CD8-positive, alpha-beta memory T cell (primary cell): ENCODE measurements at regions not wholly inside any gene's neighbourhood (a gene's known extent, or its start where the extent isn't known, plus 50 kb on each side); places are given as distances from the start of the nearest gene placed in this dataset.

ENCODE experiments used
- CTCF ChIA-PET: fragments of 350-600 bp; sonication (Branson Sonifier 250); formaldehyde crosslinking; loops from one replicate; lab custom pipeline; 2021; ENCODE audit warnings: antibody characterized with exemption; lab: Charles Lee
- POLR2A ChIA-PET: fragments of 350-600 bp; sonication (Branson Sonifier 250); formaldehyde crosslinking; loops from one replicate; lab custom pipeline; 2021; ENCODE audit warnings: antibody characterized with exemption; lab: Charles Lee
- DNase-seq, 5 donors: peaks; one replicate each; pipeline versions ENCODE4 v3.0.0 to v3.0.0-alpha.2; 2020 to 2022; ENCODE audit warnings: mixed read lengths in 1 of 5
- H3K27ac ChIP-seq: one replicate; pipeline ENCODE4 v1.7.0; 2013; ENCODE audit warnings: low read depth, mild to moderate bottlenecking, low read length, moderate library complexity
- H3K27me3 ChIP-seq: 2 replicates; pipeline ENCODE4 v1.7.0; 2013; ENCODE audit warnings: low read length, mild to moderate bottlenecking; ENCODE audit not compliant: insufficient read depth, poor library complexity, severe bottlenecking
- H3K36me3 ChIP-seq: 2 replicates; pipeline ENCODE4 v1.7.0; 2013; ENCODE audit warnings: mild to moderate bottlenecking, low read length, moderate library complexity; ENCODE audit not compliant: insufficient read depth
- H3K4me1 ChIP-seq: 2 replicates; pipeline ENCODE4 v1.7.0; 2013; ENCODE audit warnings: mild to moderate bottlenecking, low read length, moderate library complexity; ENCODE audit not compliant: insufficient read depth
- H3K4me3 ChIP-seq: 2 replicates; pipeline ENCODE4 v1.7.0; 2013; ENCODE audit warnings: mild to moderate bottlenecking, low read length
- H3K9me3 ChIP-seq: 2 replicates; pipeline ENCODE4 v1.7.0; 2013; ENCODE audit warnings: mild to moderate bottlenecking, low read length
- H3K27ac Mint-ChIP-seq, 8 donors: one replicate each; pipeline ENCODE4 v1.8.0; 2020 to 2021; ENCODE audit warnings: mixed read lengths in 8 of 8, mild to moderate bottlenecking in 6 of 8, inconsistent platforms in 3 of 8, moderate library complexity in 3 of 8
- H3K27me3 Mint-ChIP-seq, 2 donors: one replicate each; pipeline ENCODE4 v1.8.0; 2020 to 2021; ENCODE audit warnings: mixed read lengths in 2 of 2, mild to moderate bottlenecking in 1 of 2, moderate library complexity in 1 of 2
- H3K36me3 Mint-ChIP-seq, 3 donors: one replicate each; pipeline ENCODE4 v1.8.0; 2020 to 2021; ENCODE audit warnings: mixed read lengths in 3 of 3, inconsistent platforms in 1 of 3, mild to moderate bottlenecking in 1 of 3
- H3K4me1 Mint-ChIP-seq, 3 donors: one replicate each; pipeline ENCODE4 v1.8.0; 2020 to 2021; ENCODE audit warnings: mixed read lengths in 3 of 3, inconsistent platforms in 1 of 3, mild to moderate bottlenecking in 1 of 3
- H3K4me3 Mint-ChIP-seq, 7 donors: one replicate each; pipeline ENCODE4 v1.8.0; 2020 to 2021; ENCODE audit warnings: mixed read lengths in 7 of 7, mild to moderate bottlenecking in 6 of 7, moderate library complexity in 4 of 7, inconsistent platforms in 2 of 7
- H3K9me3 Mint-ChIP-seq, 5 donors: one replicate each; pipeline ENCODE4 v1.8.0; 2020 to 2022; ENCODE audit warnings: mixed read lengths in 5 of 5, mild to moderate bottlenecking in 3 of 5, moderate library complexity in 2 of 5, inconsistent platforms in 1 of 5

- Histone ChIP-seq H3K9me3 (no peaks in the 10 kb centered on the region), H3K36me3 (no peaks in the 10 kb centered on the region), H3K4me1 (no peaks in the 10 kb centered on the region), H3K27ac (no peak overlapping the region), H3K27me3 (no peaks in the 10 kb centered on the region), H3K4me3 (no peak overlapping the region)
- ChIA-PET POLR2A (no interaction called here), CTCF (no interaction called here)
- Mint-ChIP-seq H3K9me3 (peaks cover 0 to 4% (median 3%) of the 10 kb centered on the region in 5 donors), H3K4me1 (no peaks in the 10 kb centered on the region), H3K4me3 (no peak overlapping the region), H3K27me3 (no peaks in the 10 kb centered on the region), H3K36me3 (no peaks in the 10 kb centered on the region), H3K27ac (no peak overlapping the region)
- DNase-seq = no peak
Observed at GRCh38 chr12:24071842-24072241, 122.4 kb upstream of the SOX5 start.

GRCh38 chr12:24069532-24070395, 120.3 kb upstream of the SOX5 start:
- no peak overlapping the region for H3K4me3 ChIP-seq
- no peaks in the 10 kb centered on the region for H3K27me3 Mint-ChIP-seq
- H3K9me3 ChIP-seq = no peaks in the 10 kb centered on the region
- no peaks in the 10 kb centered on the region for H3K36me3 ChIP-seq
- peaks cover 0 to 3% (median 0%) of the 10 kb centered on the region in 5 donors for H3K9me3 Mint-ChIP-seq
- DNase-seq = no peak
- no peaks in the 10 kb centered on the region for H3K27me3 ChIP-seq
- CTCF ChIA-PET = no interaction called here
- H3K4me1 Mint-ChIP-seq = no peaks in the 10 kb centered on the region
- no peak overlapping the region for H3K27ac Mint-ChIP-seq
- no peaks in the 10 kb centered on the region for H3K36me3 Mint-ChIP-seq
- H3K4me1 ChIP-seq = no peaks in the 10 kb centered on the region
- H3K27ac ChIP-seq = no peak overlapping the region
- POLR2A ChIA-PET = no interaction called here
- peak overlapping the region in 1 of 7 donors; percentile 2 for H3K4me3 Mint-ChIP-seq

GRCh38 chr12:24066865-24067264, 117.4 kb upstream of the SOX5 start:
- H3K27me3 Mint-ChIP-seq = no peaks in the 10 kb centered on the region
- Histone ChIP-seq H3K27me3 (no peaks in the 10 kb centered on the region), H3K4me1 (no peaks in the 10 kb centered on the region), H3K4me3 (no peak overlapping the region), H3K36me3 (no peaks in the 10 kb centered on the region), H3K27ac (no peak overlapping the region), H3K9me3 (no peaks in the 10 kb centered on the region)
- no peak for DNase-seq
- H3K36me3 Mint-ChIP-seq = no peaks in the 10 kb centered on the region
- H3K27ac Mint-ChIP-seq = no peak overlapping the region
- ChIA-PET CTCF (no interaction called here), POLR2A (no interaction called here)
- H3K4me1 Mint-ChIP-seq = no peaks in the 10 kb centered on the region
- H3K4me3 Mint-ChIP-seq = no peak overlapping the region
- H3K9me3 Mint-ChIP-seq = peaks cover 0 to 3% (median 0%) of the 10 kb centered on the region in 5 donors

- ChIA-PET CTCF (no interaction called here), POLR2A (no interaction called here)
- no peak overlapping the region for H3K27ac Mint-ChIP-seq
- H3K9me3 Mint-ChIP-seq = peaks cover 0 to 3% (median 0%) of the 10 kb centered on the region in 5 donors
- H3K27me3 Mint-ChIP-seq = no peaks in the 10 kb centered on the region
- Histone ChIP-seq H3K9me3 (no peaks in the 10 kb centered on the region), H3K4me3 (no peak overlapping the region), H3K4me1 (no peaks in the 10 kb centered on the region), H3K27ac (no peak overlapping the region), H3K36me3 (no peaks in the 10 kb centered on the region), H3K27me3 (no peaks in the 10 kb centered on the region)
- H3K4me3 Mint-ChIP-seq = no peak overlapping the region
- no peaks in the 10 kb centered on the region for H3K36me3 Mint-ChIP-seq
- H3K4me1 Mint-ChIP-seq = no peaks in the 10 kb centered on the region
- DNase-seq = no peak
Observed at GRCh38 chr12:24066097-24066496, 116.6 kb upstream of the SOX5 start.

- POLR2A ChIA-PET = no interaction called here
Observed at GRCh38 chr12:24062642-24063245, 113.3 kb upstream of the SOX5 start.

GRCh38 chr12:24060089-24060488, 110.6 kb upstream of the SOX5 start:
- Mint-ChIP-seq H3K27me3 (no peaks in the 10 kb centered on the region), H3K9me3 (peaks cover 0 to 3% (median 0%) of the 10 kb centered on the region in 5 donors), H3K27ac (no peak overlapping the region), H3K4me1 (no peaks in the 10 kb centered on the region), H3K36me3 (no peaks in the 10 kb centered on the region), H3K4me3 (no peak overlapping the region)
- H3K4me1 ChIP-seq = no peaks in the 10 kb centered on the region
- DNase-seq = no peak
- no peaks in the 10 kb centered on the region for H3K27me3 ChIP-seq
- POLR2A ChIA-PET = no interaction called here
- no peak overlapping the region for H3K27ac ChIP-seq
- CTCF ChIA-PET = no interaction called here
- H3K4me3 ChIP-seq = no peak overlapping the region
- H3K36me3 ChIP-seq = no peaks in the 10 kb centered on the region
- no peaks in the 10 kb centered on the region for H3K9me3 ChIP-seq

More at GRCh38 chr12:24062642-24063245, 113.3 kb upstream of the SOX5 start:
- H3K4me1 ChIP-seq = no peaks in the 10 kb centered on the region
- Mint-ChIP-seq H3K27me3 (no peaks in the 10 kb centered on the region), H3K27ac (no peak overlapping the region), H3K4me3 (no peak overlapping the region), H3K4me1 (no peaks in the 10 kb centered on the region), H3K9me3 (peaks cover 0 to 3% (median 0%) of the 10 kb centered on the region in 5 donors), H3K36me3 (no peaks in the 10 kb centered on the region)
- no peaks in the 10 kb centered on the region for H3K36me3 ChIP-seq
- H3K4me3 ChIP-seq = no peak overlapping the region
- CTCF ChIA-PET = no interaction called here
- H3K9me3 ChIP-seq = no peaks in the 10 kb centered on the region
- H3K27ac ChIP-seq = no peak overlapping the region
- no peak for DNase-seq
- H3K27me3 ChIP-seq = no peaks in the 10 kb centered on the region

- no peak overlapping the region for H3K4me3 ChIP-seq
- no peak overlapping the region for H3K4me3 Mint-ChIP-seq
- H3K27me3 Mint-ChIP-seq = no peaks in the 10 kb centered on the region
Observed at GRCh38 chr12:24057920-24058476, 108.5 kb upstream of the SOX5 start.

GRCh38 chr12:24055747-24056146, 106.3 kb upstream of the SOX5 start:
- no peaks in the 10 kb centered on the region for H3K36me3 Mint-ChIP-seq
- no peaks in the 10 kb centered on the region for H3K4me1 Mint-ChIP-seq
- H3K9me3 Mint-ChIP-seq = peaks cover 0 to 5% (median 2%) of the 10 kb centered on the region in 5 donors
- no peak overlapping the region for H3K27ac Mint-ChIP-seq
- no peak overlapping the region for H3K4me3 Mint-ChIP-seq
- H3K27me3 Mint-ChIP-seq = peaks cover 0 to 1% of the 10 kb centered on the region in 2 donors
- Histone ChIP-seq H3K36me3 (no peaks in the 10 kb centered on the region), H3K4me3 (no peak overlapping the region), H3K4me1 (no peaks in the 10 kb centered on the region), H3K9me3 (no peaks in the 10 kb centered on the region), H3K27ac (no peak overlapping the region), H3K27me3 (no peaks in the 10 kb centered on the region)
- DNase-seq = no peak
- CTCF ChIA-PET = no interaction called here
- POLR2A ChIA-PET = no interaction called here

More at GRCh38 chr12:24057920-24058476, 108.5 kb upstream of the SOX5 start:
- Histone ChIP-seq H3K4me1 (no peaks in the 10 kb centered on the region), H3K36me3 (no peaks in the 10 kb centered on the region), H3K27ac (no peak overlapping the region), H3K27me3 (no peaks in the 10 kb centered on the region), H3K9me3 (no peaks in the 10 kb centered on the region)
- H3K27ac Mint-ChIP-seq = no peak overlapping the region
- DNase-seq = no peak
- ChIA-PET CTCF (no interaction called here), POLR2A (no interaction called here)
- peaks cover 0 to 2% (median 0%) of the 10 kb centered on the region in 5 donors for H3K9me3 Mint-ChIP-seq
- no peaks in the 10 kb centered on the region for H3K36me3 Mint-ChIP-seq
- no peaks in the 10 kb centered on the region for H3K4me1 Mint-ChIP-seq
